ENCODE measurements at regions not wholly inside any gene's neighbourhood (a gene's known extent, or its start where the extent isn't known, plus 50 kb on each side); places are given as distances from the start of the nearest gene placed in this dataset.

DNA sequence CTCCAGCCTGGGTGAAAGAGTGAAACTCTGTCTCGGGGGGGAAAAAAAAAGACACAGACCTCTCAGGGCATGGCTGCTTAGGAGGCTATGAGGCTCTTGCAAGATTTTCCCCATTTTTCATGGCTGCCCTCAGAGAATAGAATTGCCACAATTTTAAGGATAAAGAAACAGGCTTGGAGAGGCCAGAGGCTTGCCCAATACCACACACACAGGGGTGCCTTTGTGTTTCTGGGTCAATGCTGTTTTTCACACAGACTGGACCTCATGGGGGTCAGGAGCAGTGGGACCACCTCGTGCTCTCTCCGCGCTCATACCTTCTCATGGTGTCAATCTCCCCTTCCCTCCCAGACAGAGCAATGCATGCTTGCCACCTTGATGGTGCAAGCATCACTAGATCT, 65.4 kb upstream of the ST3GAL5 start:
- peaks cover 0 to 2% (median 0%) of the 10 kb centered on the region in 11 donors for H3K9me3 Mint-ChIP-seq
- ChIA-PET POLR2A (no interaction called here), CTCF (no interaction called here)
- H3K27me3 Mint-ChIP-seq: no peaks in the 10 kb centered on the region
- DNase-seq: no peak
- no peak overlapping the region for H3K4me3 Mint-ChIP-seq
- H3K36me3 Mint-ChIP-seq: peaks cover 0 to 2% (median 0%) of the 10 kb centered on the region in 5 donors
- H3K4me1 ChIP-seq (ENCODE audit: control insufficient read depth in 2 of 2, insufficient read depth in 2 of 2, low read length in 2 of 2): no peaks in the 10 kb centered on the region
- H3K27me3 ChIP-seq (ENCODE audit: control insufficient read depth in 2 of 2, insufficient read depth in 2 of 2, low read length in 2 of 2): no peaks in the 10 kb centered on the region
- H3K4me3 ChIP-seq (ENCODE audit: low read length): no peak overlapping the region
- intact Hi-C loops (cut with micrococcal nuclease): no loop called here
- H3K9me3 ChIP-seq (ENCODE audit: control insufficient read depth in 2 of 3, low read length in 3 of 3): no peaks in the 10 kb centered on the region
- no peak overlapping the region for H3K27ac ChIP-seq (ENCODE audit: low read depth, low read length)
- peaks cover 0 to 18% (median 5%) of the 10 kb centered on the region in 7 donors for H3K4me1 Mint-ChIP-seq
- no peak for ATAC-seq
- peak overlapping the region in 1 of 9 donors; percentile 47 for H3K27ac Mint-ChIP-seq
- H3K36me3 ChIP-seq (ENCODE audit: control insufficient read depth in 2 of 3, insufficient read depth in 3 of 3, low read length in 3 of 3): no peaks in the 10 kb centered on the region

DNA sequence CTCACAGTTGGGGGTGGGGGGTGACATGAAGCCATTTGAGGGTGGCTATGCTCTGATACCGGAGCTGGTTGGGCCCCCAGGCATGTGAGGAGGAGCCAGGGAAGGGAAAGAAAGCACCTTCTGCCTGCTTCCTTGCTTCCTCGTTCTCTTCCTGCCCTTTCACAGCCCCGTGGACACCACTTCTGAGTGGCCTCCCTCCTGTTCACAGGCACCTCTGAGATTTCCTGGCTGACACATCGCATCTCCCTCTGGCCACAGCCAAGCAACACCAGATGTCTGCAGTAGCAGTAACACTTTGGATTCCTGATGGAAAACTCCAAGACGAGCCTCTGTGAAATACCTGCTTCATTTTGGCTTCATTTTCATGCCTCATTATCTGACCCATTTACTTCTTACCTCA, 64.7 kb upstream of the ST3GAL5 start:
- Mint-ChIP-seq H3K27ac (peak overlapping the region in 1 of 9 donors; percentile 69), H3K9me3 (peaks cover 0 to 2% (median 0%) of the 10 kb centered on the region in 11 donors), H3K27me3 (no peaks in the 10 kb centered on the region), H3K4me3 (no peak overlapping the region), H3K36me3 (peaks cover 0 to 2% (median 0%) of the 10 kb centered on the region in 5 donors), H3K4me1 (peaks cover 0 to 17% (median 5%) of the 10 kb centered on the region in 7 donors)
- no peak for ATAC-seq
- ChIA-PET POLR2A (no interaction called here), CTCF (no interaction called here)
- no peaks in the 10 kb centered on the region for H3K36me3 ChIP-seq (ENCODE audit: control insufficient read depth in 2 of 3, insufficient read depth in 3 of 3, low read length in 3 of 3)
- no peaks in the 10 kb centered on the region for H3K9me3 ChIP-seq (ENCODE audit: control insufficient read depth in 2 of 3, low read length in 3 of 3)
- intact Hi-C loops (cut with micrococcal nuclease): no loop called here
- no peak overlapping the region for H3K4me3 ChIP-seq (ENCODE audit: low read length)
- H3K27me3 ChIP-seq (ENCODE audit: control insufficient read depth in 2 of 2, insufficient read depth in 2 of 2, low read length in 2 of 2): no peaks in the 10 kb centered on the region
- H3K4me1 ChIP-seq (ENCODE audit: control insufficient read depth in 2 of 2, insufficient read depth in 2 of 2, low read length in 2 of 2): no peaks in the 10 kb centered on the region
- DNase-seq: no peak
- no peak overlapping the region for H3K27ac ChIP-seq (ENCODE audit: low read depth, low read length)

DNA sequence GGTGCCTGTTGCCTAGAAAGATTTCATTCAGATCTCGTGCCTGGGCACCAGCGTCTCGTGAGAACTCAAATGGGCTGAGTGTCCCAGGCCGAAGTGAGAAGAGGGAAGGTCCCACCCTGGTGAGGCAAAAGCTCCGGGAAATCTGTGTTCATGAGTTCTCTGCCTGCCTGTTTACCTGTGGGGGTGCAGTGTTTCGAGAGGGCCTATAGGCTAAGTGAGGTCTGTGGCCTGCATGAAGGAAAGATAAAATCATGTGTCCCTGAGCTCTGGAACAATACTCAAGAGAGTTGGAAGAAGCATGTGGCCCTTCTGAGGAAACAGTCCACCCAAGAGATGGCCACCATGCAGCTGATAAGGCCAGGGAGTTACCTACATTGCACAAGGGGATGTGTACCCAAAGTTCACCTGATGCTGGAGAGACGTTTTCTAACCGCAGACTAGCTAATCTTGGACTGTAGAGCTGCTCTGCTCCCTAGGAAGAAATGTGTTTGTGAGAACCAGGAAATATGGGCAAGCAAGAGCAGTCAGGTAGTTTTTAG, 63.5 kb upstream of the ST3GAL5 start:
- DNase-seq (no peak), ATAC-seq (no peak)
- peaks cover 0 to 15% (median 5%) of the 10 kb centered on the region in 7 donors for H3K4me1 Mint-ChIP-seq
- H3K36me3 Mint-ChIP-seq: peaks cover 0 to 8% (median 0%) of the 10 kb centered on the region in 5 donors
- no peaks in the 10 kb centered on the region for H3K36me3 ChIP-seq (ENCODE audit: control insufficient read depth in 2 of 3, insufficient read depth in 3 of 3, low read length in 3 of 3)
- H3K27me3 ChIP-seq (ENCODE audit: control insufficient read depth in 2 of 2, insufficient read depth in 2 of 2, low read length in 2 of 2): no peaks in the 10 kb centered on the region
- no peaks in the 10 kb centered on the region for H3K27me3 Mint-ChIP-seq
- H3K4me1 ChIP-seq (ENCODE audit: control insufficient read depth in 2 of 2, insufficient read depth in 2 of 2, low read length in 2 of 2): no peaks in the 10 kb centered on the region
- H3K4me3 Mint-ChIP-seq: no peak overlapping the region
- intact Hi-C loops (cut with micrococcal nuclease): no loop called here
- H3K27ac ChIP-seq (ENCODE audit: low read depth, low read length): no peak overlapping the region
- H3K9me3 Mint-ChIP-seq: peaks cover 0 to 10% (median 4%) of the 10 kb centered on the region in 11 donors
- CTCF ChIA-PET: interaction anchor here (0.6 kb wide), 1 partner anchor 147 kb away, joined by 3 read pairs; no protein-coding TSS in a partner anchor
- peak overlapping the region in 5 of 9 donors; percentile 3 to 87 (median 53) for H3K27ac Mint-ChIP-seq
- H3K9me3 ChIP-seq (ENCODE audit: control insufficient read depth in 2 of 3, low read length in 3 of 3): no peaks in the 10 kb centered on the region
- POLR2A ChIA-PET: interaction anchor here (0.9 kb wide), 1 partner anchor 55 kb away, joined by 3 read pairs; no protein-coding TSS in a partner anchor
- no peak overlapping the region for H3K4me3 ChIP-seq (ENCODE audit: low read length)

DNA sequence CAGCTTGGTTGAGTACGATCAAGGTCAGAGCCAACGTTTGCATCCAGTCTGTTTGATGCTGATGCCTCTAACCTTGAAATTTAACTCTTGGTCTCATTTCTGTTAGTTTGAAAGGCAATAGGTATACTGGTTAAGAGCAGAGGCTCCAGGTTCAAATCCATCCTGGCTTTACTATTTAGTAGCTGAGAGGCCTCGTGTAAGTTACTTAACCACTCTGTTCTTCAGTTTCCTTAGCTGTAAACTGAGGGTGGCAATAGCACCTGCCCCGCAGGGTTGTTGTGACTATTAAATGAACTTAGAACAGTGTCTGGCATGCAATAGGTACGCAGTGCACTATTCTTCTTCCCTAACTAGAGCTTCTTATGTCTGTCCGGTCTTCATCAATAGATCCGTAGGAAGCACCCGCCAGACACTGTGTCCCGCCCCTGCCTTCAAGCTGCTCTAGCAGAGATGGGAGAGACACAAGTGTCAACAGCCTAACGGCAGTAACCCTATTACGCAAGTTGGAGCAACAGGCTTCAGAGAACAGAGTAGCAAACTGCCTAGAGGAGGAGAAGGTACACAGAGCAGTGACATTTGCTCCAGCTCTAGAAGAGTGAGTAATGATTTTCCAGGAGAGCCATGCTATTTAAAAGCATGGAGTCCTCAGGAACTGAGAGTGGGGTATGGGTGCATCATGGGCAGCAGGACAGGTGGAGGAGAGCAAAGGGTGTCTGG, 62.7 kb upstream of the ST3GAL5 start:
- H3K36me3 Mint-ChIP-seq: peaks cover 0 to 9% (median 0%) of the 10 kb centered on the region in 5 donors
- ChIA-PET POLR2A (interaction anchor here (0.9 kb wide), 1 partner anchor 54 kb away, joined by 3 read pairs; no protein-coding TSS in a partner anchor), CTCF (interaction anchor here (0.6 kb wide), 1 partner anchor 146 kb away, joined by 3 read pairs; no protein-coding TSS in a partner anchor)
- peaks cover 0 to 10% (median 5%) of the 10 kb centered on the region in 7 donors for H3K4me1 Mint-ChIP-seq
- H3K4me3 ChIP-seq (ENCODE audit: low read length): no peak overlapping the region
- no peak for ATAC-seq
- no peaks in the 10 kb centered on the region for H3K36me3 ChIP-seq (ENCODE audit: control insufficient read depth in 2 of 3, insufficient read depth in 3 of 3, low read length in 3 of 3)
- H3K4me1 ChIP-seq (ENCODE audit: control insufficient read depth in 2 of 2, insufficient read depth in 2 of 2, low read length in 2 of 2): no peaks in the 10 kb centered on the region
- H3K9me3 ChIP-seq (ENCODE audit: control insufficient read depth in 2 of 3, low read length in 3 of 3): no peaks in the 10 kb centered on the region
- no peaks in the 10 kb centered on the region for H3K27me3 ChIP-seq (ENCODE audit: control insufficient read depth in 2 of 2, insufficient read depth in 2 of 2, low read length in 2 of 2)
- DNase-seq: no peak
- peaks cover 0 to 2% (median 0%) of the 10 kb centered on the region in 5 donors for H3K27me3 Mint-ChIP-seq
- H3K9me3 Mint-ChIP-seq: peaks cover 0 to 13% (median 5%) of the 10 kb centered on the region in 11 donors
- intact Hi-C loops (cut with micrococcal nuclease): no loop called here
- H3K27ac ChIP-seq (ENCODE audit: low read depth, low read length): no peak overlapping the region
- no peak overlapping the region for H3K4me3 Mint-ChIP-seq
- peak overlapping the region in 3 of 9 donors; percentile 3 to 88 (median 69) for H3K27ac Mint-ChIP-seq

DNA sequence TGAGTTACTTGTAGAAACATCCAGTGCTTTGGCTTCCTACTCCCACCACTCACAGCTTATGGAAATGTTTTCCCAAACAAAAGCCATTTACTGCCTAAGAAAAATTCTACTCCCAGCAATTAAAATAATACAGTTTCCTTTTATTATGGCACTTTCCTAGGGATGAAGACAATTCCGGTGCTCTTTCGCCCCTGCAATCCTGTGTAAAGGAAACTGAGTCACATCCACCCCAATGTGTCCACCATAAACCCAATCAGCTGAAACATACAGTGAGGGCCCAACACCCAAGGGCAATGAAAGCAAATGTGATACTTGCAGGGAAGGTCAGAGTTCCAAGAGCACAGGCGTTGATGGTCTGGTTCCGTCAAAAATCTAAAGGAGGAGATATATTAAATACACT, 62.0 kb upstream of the ST3GAL5 start:
- ATAC-seq (no peak), DNase-seq (no peak)
- H3K4me3 ChIP-seq (ENCODE audit: low read length): no peak overlapping the region
- ChIA-PET POLR2A (no interaction called here), CTCF (no interaction called here)
- intact Hi-C loops (cut with micrococcal nuclease): no loop called here
- H3K27ac ChIP-seq (ENCODE audit: low read depth, low read length): no peak overlapping the region
- H3K27me3 Mint-ChIP-seq: peaks cover 0 to 2% (median 0%) of the 10 kb centered on the region in 5 donors
- H3K4me1 Mint-ChIP-seq: peaks cover 0 to 10% (median 5%) of the 10 kb centered on the region in 7 donors
- H3K4me3 Mint-ChIP-seq: no peak overlapping the region
- H3K27me3 ChIP-seq (ENCODE audit: control insufficient read depth in 2 of 2, insufficient read depth in 2 of 2, low read length in 2 of 2): no peaks in the 10 kb centered on the region
- no peaks in the 10 kb centered on the region for H3K36me3 ChIP-seq (ENCODE audit: control insufficient read depth in 2 of 3, insufficient read depth in 3 of 3, low read length in 3 of 3)
- H3K9me3 ChIP-seq (ENCODE audit: control insufficient read depth in 2 of 3, low read length in 3 of 3): no peaks in the 10 kb centered on the region
- peaks cover 0 to 13% (median 5%) of the 10 kb centered on the region in 11 donors for H3K9me3 Mint-ChIP-seq
- H3K4me1 ChIP-seq (ENCODE audit: control insufficient read depth in 2 of 2, insufficient read depth in 2 of 2, low read length in 2 of 2): no peaks in the 10 kb centered on the region
- peaks cover 0 to 9% (median 0%) of the 10 kb centered on the region in 5 donors for H3K36me3 Mint-ChIP-seq
- no peak overlapping the region for H3K27ac Mint-ChIP-seq

DNA sequence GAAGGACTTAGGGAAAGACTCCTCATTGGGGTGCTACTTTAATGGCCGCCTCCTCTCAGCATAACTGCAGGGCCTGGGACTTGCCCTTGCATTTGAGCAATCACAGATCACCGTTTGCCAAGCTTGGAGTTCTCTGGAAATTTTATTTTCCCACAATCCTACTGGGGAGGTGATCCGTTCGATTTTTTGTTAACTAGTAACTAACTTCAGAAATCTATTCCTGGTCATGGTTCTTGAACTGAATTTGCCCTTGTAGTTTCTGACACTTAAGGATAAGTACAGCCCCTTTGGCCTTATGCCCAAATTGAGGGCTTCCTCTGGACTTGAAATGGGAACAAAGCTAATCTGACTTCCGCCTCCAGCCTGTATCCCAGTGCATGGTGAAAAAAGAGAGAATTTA, 60.5 kb upstream of the ST3GAL5 start:
- ChIA-PET POLR2A (no interaction called here), CTCF (no interaction called here)
- peaks cover 0 to 9% (median 0%) of the 10 kb centered on the region in 5 donors for H3K36me3 Mint-ChIP-seq
- no peaks in the 10 kb centered on the region for H3K4me1 ChIP-seq (ENCODE audit: control insufficient read depth in 2 of 2, insufficient read depth in 2 of 2, low read length in 2 of 2)
- no peaks in the 10 kb centered on the region for H3K9me3 ChIP-seq (ENCODE audit: control insufficient read depth in 2 of 3, low read length in 3 of 3)
- H3K36me3 ChIP-seq (ENCODE audit: control insufficient read depth in 2 of 3, insufficient read depth in 3 of 3, low read length in 3 of 3): no peaks in the 10 kb centered on the region
- DNase-seq (no peak), ATAC-seq (no peak)
- peaks cover 0 to 4% (median 0%) of the 10 kb centered on the region in 5 donors for H3K27me3 Mint-ChIP-seq
- H3K27me3 ChIP-seq (ENCODE audit: control insufficient read depth in 2 of 2, insufficient read depth in 2 of 2, low read length in 2 of 2): no peaks in the 10 kb centered on the region
- H3K4me1 Mint-ChIP-seq: peaks cover 0 to 8% (median 5%) of the 10 kb centered on the region in 7 donors
- intact Hi-C loops (cut with micrococcal nuclease): no loop called here
- H3K27ac Mint-ChIP-seq: no peak overlapping the region
- H3K4me3 Mint-ChIP-seq: no peak overlapping the region
- peaks cover 1 to 13% (median 5%) of the 10 kb centered on the region in 11 donors for H3K9me3 Mint-ChIP-seq
- H3K4me3 ChIP-seq (ENCODE audit: low read length): no peak overlapping the region
- no peak overlapping the region for H3K27ac ChIP-seq (ENCODE audit: low read depth, low read length)

Measured in naive thymus-derived CD4-positive, alpha-beta T cell (primary cell).